ENCODE measurements at regions not wholly inside any gene's neighbourhood (a gene's known extent, or its start where the extent isn't known, plus 50 kb on each side); places are given as distances from the start of the nearest gene placed in this dataset.

- Mint-ChIP-seq H3K27ac (no peak overlapping the region), H3K4me1 (ENCODE audit: low read depth) (no peaks in the 10 kb centered on the region)
These were observed 308.8 kb upstream of the IRX2 start for GRCh38 chr5:3060283-3060682.

GRCh38 chr5:3059488-3059887 is 308.0 kb upstream of the IRX2 start:
- Mint-ChIP-seq H3K4me1 (ENCODE audit: low read depth) (no peaks in the 10 kb centered on the region), H3K36me3 (ENCODE audit: low read depth) (no peaks in the 10 kb centered on the region), H3K27me3 (ENCODE audit: low read depth) (no peaks in the 10 kb centered on the region), H3K27ac (no peak overlapping the region), H3K9me3 (peaks cover 20% of the 10 kb centered on the region), H3K4me3 (no peak overlapping the region)

More at GRCh38 chr5:3060283-3060682, 308.8 kb upstream of the IRX2 start:
- no peaks in the 10 kb centered on the region for H3K27me3 Mint-ChIP-seq (ENCODE audit: low read depth)
- no peak overlapping the region for H3K4me3 Mint-ChIP-seq
- peaks cover 20% of the 10 kb centered on the region for H3K9me3 Mint-ChIP-seq
- H3K36me3 Mint-ChIP-seq (ENCODE audit: low read depth): no peaks in the 10 kb centered on the region

GRCh38 chr5:3058942-3059341 is 307.5 kb upstream of the IRX2 start:
- Mint-ChIP-seq H3K9me3 (peaks cover 20% of the 10 kb centered on the region), H3K27ac (no peak overlapping the region), H3K36me3 (ENCODE audit: low read depth) (no peaks in the 10 kb centered on the region), H3K4me1 (ENCODE audit: low read depth) (no peaks in the 10 kb centered on the region), H3K4me3 (no peak overlapping the region), H3K27me3 (ENCODE audit: low read depth) (no peaks in the 10 kb centered on the region)

GRCh38 chr5:3056866-3057265 is 305.4 kb upstream of the IRX2 start:
- Mint-ChIP-seq H3K36me3 (ENCODE audit: low read depth) (no peaks in the 10 kb centered on the region), H3K4me1 (ENCODE audit: low read depth) (no peaks in the 10 kb centered on the region), H3K27ac (no peak overlapping the region), H3K4me3 (no peak overlapping the region), H3K27me3 (ENCODE audit: low read depth) (no peaks in the 10 kb centered on the region), H3K9me3 (peaks cover 20% of the 10 kb centered on the region)

- H3K36me3 Mint-ChIP-seq (ENCODE audit: low read depth): no peaks in the 10 kb centered on the region
- H3K9me3 Mint-ChIP-seq: peaks cover 17% of the 10 kb centered on the region
- no peak overlapping the region for H3K27ac Mint-ChIP-seq
- no peaks in the 10 kb centered on the region for H3K27me3 Mint-ChIP-seq (ENCODE audit: low read depth)
- no peaks in the 10 kb centered on the region for H3K4me1 Mint-ChIP-seq (ENCODE audit: low read depth)
- H3K4me3 Mint-ChIP-seq: no peak overlapping the region
These were observed 299.9 kb upstream of the IRX2 start for GRCh38 chr5:3051400-3051799.

- no peaks in the 10 kb centered on the region for H3K4me1 Mint-ChIP-seq (ENCODE audit: low read depth)
- H3K9me3 Mint-ChIP-seq: peaks cover 17% of the 10 kb centered on the region
- H3K4me3 Mint-ChIP-seq: no peak overlapping the region
- H3K27ac Mint-ChIP-seq: no peak overlapping the region
- no peaks in the 10 kb centered on the region for H3K36me3 Mint-ChIP-seq (ENCODE audit: low read depth)
- H3K27me3 Mint-ChIP-seq (ENCODE audit: low read depth): no peaks in the 10 kb centered on the region
These were observed 299.4 kb upstream of the IRX2 start for GRCh38 chr5:3050863-3051262.

- H3K4me3 Mint-ChIP-seq: no peak overlapping the region
- H3K27ac Mint-ChIP-seq: no peak overlapping the region
- H3K4me1 Mint-ChIP-seq (ENCODE audit: low read depth): no peaks in the 10 kb centered on the region
- H3K9me3 Mint-ChIP-seq: peaks cover 17% of the 10 kb centered on the region
- H3K27me3 Mint-ChIP-seq (ENCODE audit: low read depth): no peaks in the 10 kb centered on the region
- H3K36me3 Mint-ChIP-seq (ENCODE audit: low read depth): no peaks in the 10 kb centered on the region
These were observed 297.8 kb upstream of the IRX2 start for GRCh38 chr5:3049261-3049660.

- Mint-ChIP-seq H3K9me3 (peaks cover 22% of the 10 kb centered on the region), H3K4me1 (ENCODE audit: low read depth) (no peaks in the 10 kb centered on the region), H3K4me3 (no peak overlapping the region), H3K27ac (no peak overlapping the region), H3K36me3 (ENCODE audit: low read depth) (no peaks in the 10 kb centered on the region), H3K27me3 (ENCODE audit: low read depth) (no peaks in the 10 kb centered on the region)
These were observed 295.8 kb upstream of the IRX2 start for GRCh38 chr5:3047212-3047774.

GRCh38 chr5:3043600-3043999 is 292.1 kb upstream of the IRX2 start:
- H3K9me3 Mint-ChIP-seq: peaks cover 5% of the 10 kb centered on the region
- H3K27ac Mint-ChIP-seq: no peak overlapping the region
- H3K36me3 Mint-ChIP-seq (ENCODE audit: low read depth): no peaks in the 10 kb centered on the region
- H3K4me1 Mint-ChIP-seq (ENCODE audit: low read depth): no peaks in the 10 kb centered on the region
- no peaks in the 10 kb centered on the region for H3K27me3 Mint-ChIP-seq (ENCODE audit: low read depth)
- H3K4me3 Mint-ChIP-seq: no peak overlapping the region

GRCh38 chr5:3041001-3041400 is 289.5 kb upstream of the IRX2 start:
- Mint-ChIP-seq H3K4me3 (no peak overlapping the region), H3K27me3 (ENCODE audit: low read depth) (no peaks in the 10 kb centered on the region), H3K36me3 (ENCODE audit: low read depth) (no peaks in the 10 kb centered on the region), H3K27ac (no peak overlapping the region), H3K9me3 (peaks cover 11% of the 10 kb centered on the region), H3K4me1 (ENCODE audit: low read depth) (no peaks in the 10 kb centered on the region)

- no peaks in the 10 kb centered on the region for H3K27me3 Mint-ChIP-seq (ENCODE audit: low read depth)
- H3K4me1 Mint-ChIP-seq (ENCODE audit: low read depth): no peaks in the 10 kb centered on the region
- H3K9me3 Mint-ChIP-seq: peaks cover 20% of the 10 kb centered on the region
- no peak overlapping the region for H3K4me3 Mint-ChIP-seq
- H3K27ac Mint-ChIP-seq: no peak overlapping the region
- H3K36me3 Mint-ChIP-seq (ENCODE audit: low read depth): no peaks in the 10 kb centered on the region
These were observed 284.7 kb upstream of the IRX2 start for GRCh38 chr5:3036041-3036788.

- no peaks in the 10 kb centered on the region for H3K36me3 Mint-ChIP-seq (ENCODE audit: low read depth)
- H3K9me3 Mint-ChIP-seq: peaks cover 28% of the 10 kb centered on the region
- H3K4me3 Mint-ChIP-seq: no peak overlapping the region
- no peak overlapping the region for H3K27ac Mint-ChIP-seq
- H3K4me1 Mint-ChIP-seq (ENCODE audit: low read depth): no peaks in the 10 kb centered on the region
- no peaks in the 10 kb centered on the region for H3K27me3 Mint-ChIP-seq (ENCODE audit: low read depth)
These were observed 284.0 kb upstream of the IRX2 start for GRCh38 chr5:3035452-3035851.

- no peak overlapping the region for H3K4me3 Mint-ChIP-seq
- no peaks in the 10 kb centered on the region for H3K4me1 Mint-ChIP-seq (ENCODE audit: low read depth)
- no peak overlapping the region for H3K27ac Mint-ChIP-seq
These were observed 283.4 kb upstream of the IRX2 start for GRCh38 chr5:3034881-3035280.

GRCh38 chr5:3034449-3034848 is 283.0 kb upstream of the IRX2 start:
- Mint-ChIP-seq H3K4me1 (ENCODE audit: low read depth) (no peaks in the 10 kb centered on the region), H3K4me3 (no peak overlapping the region), H3K27me3 (ENCODE audit: low read depth) (no peaks in the 10 kb centered on the region), H3K9me3 (peaks cover 30% of the 10 kb centered on the region), H3K36me3 (ENCODE audit: low read depth) (no peaks in the 10 kb centered on the region), H3K27ac (no peak overlapping the region)

More at GRCh38 chr5:3034881-3035280, 283.4 kb upstream of the IRX2 start:
- Mint-ChIP-seq H3K9me3 (peaks cover 30% of the 10 kb centered on the region), H3K36me3 (ENCODE audit: low read depth) (no peaks in the 10 kb centered on the region), H3K27me3 (ENCODE audit: low read depth) (no peaks in the 10 kb centered on the region)

GRCh38 chr5:3033033-3033755 is 281.7 kb upstream of the IRX2 start:
- H3K4me3 Mint-ChIP-seq: no peak overlapping the region
- H3K9me3 Mint-ChIP-seq: peaks cover 29% of the 10 kb centered on the region
- H3K27ac Mint-ChIP-seq: no peak overlapping the region
- H3K27me3 Mint-ChIP-seq (ENCODE audit: low read depth): no peaks in the 10 kb centered on the region
- H3K36me3 Mint-ChIP-seq (ENCODE audit: low read depth): no peaks in the 10 kb centered on the region
- no peaks in the 10 kb centered on the region for H3K4me1 Mint-ChIP-seq (ENCODE audit: low read depth)
